ENCODE measurements at regions not wholly inside any gene's neighbourhood (a gene's known extent, or its start where the extent isn't known, plus 50 kb on each side); places are given as distances from the start of the nearest gene placed in this dataset.

DNA sequence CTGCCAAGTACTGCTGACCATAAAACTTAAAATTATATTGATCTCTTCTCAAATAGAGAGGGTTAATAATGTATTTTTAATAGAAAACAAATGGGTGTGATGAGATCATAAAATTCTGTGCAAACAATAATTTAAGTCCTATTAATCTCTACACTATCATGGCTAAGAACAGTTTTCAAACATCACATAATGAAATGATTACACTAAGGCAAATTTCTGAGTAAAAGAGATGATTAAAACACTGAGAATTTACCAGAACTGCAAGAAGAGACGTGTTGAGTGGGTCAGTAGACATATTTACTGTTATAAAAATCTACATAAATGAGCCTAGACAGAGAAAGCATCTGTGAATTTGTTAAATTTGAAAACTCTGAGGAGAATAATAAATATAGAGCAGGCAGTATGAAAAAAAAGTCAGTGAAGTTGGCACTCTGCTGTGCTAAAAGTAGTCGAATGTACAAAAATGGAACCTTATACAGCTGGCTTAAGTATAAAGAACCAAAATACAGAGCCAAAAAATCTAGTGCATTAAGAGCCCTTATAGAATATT, 302.6 kb upstream of the MANEA start:
- TF ChIP-seq, protein P1, sequence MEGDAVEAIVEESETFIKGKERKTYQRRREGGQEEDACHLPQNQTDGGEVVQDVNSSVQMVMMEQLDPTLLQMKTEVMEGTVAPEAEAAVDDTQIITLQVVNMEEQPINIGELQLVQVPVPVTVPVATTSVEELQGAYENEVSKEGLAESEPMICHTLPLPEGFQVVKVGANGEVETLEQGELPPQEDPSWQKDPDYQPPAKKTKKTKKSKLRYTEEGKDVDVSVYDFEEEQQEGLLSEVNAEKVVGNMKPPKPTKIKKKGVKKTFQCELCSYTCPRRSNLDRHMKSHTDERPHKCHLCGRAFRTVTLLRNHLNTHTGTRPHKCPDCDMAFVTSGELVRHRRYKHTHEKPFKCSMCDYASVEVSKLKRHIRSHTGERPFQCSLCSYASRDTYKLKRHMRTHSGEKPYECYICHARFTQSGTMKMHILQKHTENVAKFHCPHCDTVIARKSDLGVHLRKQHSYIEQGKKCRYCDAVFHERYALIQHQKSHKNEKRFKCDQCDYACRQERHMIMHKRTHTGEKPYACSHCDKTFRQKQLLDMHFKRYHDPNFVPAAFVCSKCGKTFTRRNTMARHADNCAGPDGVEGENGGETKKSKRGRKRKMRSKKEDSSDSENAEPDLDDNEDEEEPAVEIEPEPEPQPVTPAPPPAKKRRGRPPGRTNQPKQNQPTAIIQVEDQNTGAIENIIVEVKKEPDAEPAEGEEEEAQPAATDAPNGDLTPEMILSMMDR (IDR thresholded peaks at IDR 0.05): no peak
- TF ChIP-seq EZH2 (IDR thresholded peaks at IDR 0.05): no peak
- no peak for TF ChIP-seq EZH2phosphoT487 (IDR thresholded peaks at IDR 0.05)

All from neural progenitor cell (in vitro differentiated cells).